ENCODE measurements at regions not wholly inside any gene's neighbourhood (a gene's known extent, or its start where the extent isn't known, plus 50 kb on each side); places are given as distances from the start of the nearest gene placed in this dataset.
"Not testable (repeated sequence)": the region's sequence is repeated elsewhere in the genome, so short reads cannot be mapped to it uniquely, and the experiment has no call there.

GRCh38 chr4:38333219-38333618 lies 330.8 kb upstream of the KLF3 start:
- DNase-seq (ENCODE audit: low read depth): no peak

- DNase-seq (ENCODE audit: low read depth): no peak
Observed at GRCh38 chr4:38334791-38335190, 329.2 kb upstream of the KLF3 start.

DNA sequence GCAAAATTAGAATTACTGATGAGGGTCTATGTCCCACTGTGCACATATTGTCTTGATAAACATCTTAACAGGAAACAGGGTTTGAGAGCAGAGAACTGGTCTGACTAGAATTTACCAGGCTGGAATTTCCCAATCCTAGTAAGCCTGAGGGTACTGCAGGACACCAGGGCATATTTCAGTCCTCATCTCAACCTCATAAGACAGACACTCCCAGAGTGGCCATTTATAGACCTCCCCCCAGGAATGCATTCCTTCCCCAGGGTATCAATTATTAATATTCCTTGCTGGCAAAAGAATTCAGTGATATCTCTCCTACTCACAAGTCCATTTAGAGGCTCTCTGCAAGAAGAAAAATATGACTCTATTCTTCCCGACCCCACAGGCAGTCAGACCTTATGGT lies 325.1 kb upstream of the KLF3 start:
- DNase-seq (ENCODE audit: low read depth): not testable (repeated sequence)

DNA sequence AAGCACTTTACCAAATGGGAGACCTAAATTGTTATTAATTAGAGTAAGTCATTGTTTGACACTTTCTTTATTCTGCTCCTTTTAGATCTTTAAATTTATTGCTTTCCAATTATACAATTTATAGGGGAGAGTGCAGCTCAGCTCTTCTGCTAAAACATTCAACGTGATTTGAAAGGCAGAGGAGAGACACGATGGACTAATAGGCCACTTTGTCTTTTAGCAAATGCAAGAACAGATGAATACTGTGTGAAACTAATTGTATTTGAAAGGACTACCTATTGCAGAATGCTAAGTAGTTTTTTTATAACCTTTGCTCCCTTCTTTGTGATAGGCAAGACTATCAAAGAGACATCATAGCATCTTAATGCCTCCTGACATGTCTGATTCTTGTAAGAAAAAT lies 320.4 kb upstream of the KLF3 start:
- no peak for DNase-seq (ENCODE audit: low read depth)

- DNase-seq (ENCODE audit: low read depth): no peak
Observed at GRCh38 chr4:38344929-38345328, 319.1 kb upstream of the KLF3 start.

GRCh38 chr4:38347251-38347650 lies 316.7 kb upstream of the KLF3 start:
- no peak for DNase-seq (ENCODE audit: low read depth)

- DNase-seq (ENCODE audit: low read depth): no peak
Observed at GRCh38 chr4:38354421-38354820, 309.6 kb upstream of the KLF3 start.

DNA sequence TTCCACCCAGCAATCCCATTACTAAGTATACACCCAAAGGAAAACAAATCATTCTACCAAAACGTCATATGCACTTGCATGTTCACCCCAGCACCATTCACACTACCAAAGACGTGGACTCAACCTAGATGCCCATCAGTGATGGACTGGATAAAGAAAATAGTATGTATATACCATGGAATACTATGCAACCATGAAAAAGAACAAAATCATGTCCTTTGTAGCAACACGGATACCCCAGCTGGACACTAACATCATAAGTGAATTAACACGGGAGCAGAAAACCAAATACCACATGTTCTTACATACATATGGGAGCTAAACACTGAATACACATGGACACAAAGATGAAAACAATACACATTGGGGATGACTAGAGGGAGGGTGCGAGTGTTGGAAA lies 309.1 kb upstream of the KLF3 start:
- DNase-seq (ENCODE audit: low read depth): no peak

DNA sequence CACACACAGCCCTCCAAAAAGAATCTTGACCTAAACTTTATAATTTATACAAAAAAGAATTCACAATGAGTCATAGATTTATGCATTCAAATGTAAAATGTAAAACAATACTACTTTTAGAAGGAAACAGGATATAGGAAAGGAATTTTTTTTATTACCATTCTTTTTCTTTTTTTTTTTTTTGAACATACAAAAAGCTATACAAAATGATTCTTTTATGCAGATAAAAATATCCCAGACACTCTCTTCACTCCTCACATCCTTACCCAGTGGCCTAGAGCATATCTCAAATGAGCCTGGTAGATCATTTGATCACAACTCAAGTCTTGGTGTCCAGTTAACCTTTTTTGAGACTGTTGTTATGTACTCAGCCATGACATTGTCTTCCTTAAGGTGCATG lies 307.3 kb upstream of the KLF3 start:
- DNase-seq (ENCODE audit: low read depth): no peak

- no peak for DNase-seq (ENCODE audit: low read depth)
Observed at GRCh38 chr4:38357546-38357945, 306.5 kb upstream of the KLF3 start.

- DNase-seq (ENCODE audit: low read depth): no peak
Observed at GRCh38 chr4:38359113-38359512, 304.9 kb upstream of the KLF3 start.

GRCh38 chr4:38360201-38360600 lies 303.8 kb upstream of the KLF3 start:
- DNase-seq (ENCODE audit: low read depth): no peak

DNA sequence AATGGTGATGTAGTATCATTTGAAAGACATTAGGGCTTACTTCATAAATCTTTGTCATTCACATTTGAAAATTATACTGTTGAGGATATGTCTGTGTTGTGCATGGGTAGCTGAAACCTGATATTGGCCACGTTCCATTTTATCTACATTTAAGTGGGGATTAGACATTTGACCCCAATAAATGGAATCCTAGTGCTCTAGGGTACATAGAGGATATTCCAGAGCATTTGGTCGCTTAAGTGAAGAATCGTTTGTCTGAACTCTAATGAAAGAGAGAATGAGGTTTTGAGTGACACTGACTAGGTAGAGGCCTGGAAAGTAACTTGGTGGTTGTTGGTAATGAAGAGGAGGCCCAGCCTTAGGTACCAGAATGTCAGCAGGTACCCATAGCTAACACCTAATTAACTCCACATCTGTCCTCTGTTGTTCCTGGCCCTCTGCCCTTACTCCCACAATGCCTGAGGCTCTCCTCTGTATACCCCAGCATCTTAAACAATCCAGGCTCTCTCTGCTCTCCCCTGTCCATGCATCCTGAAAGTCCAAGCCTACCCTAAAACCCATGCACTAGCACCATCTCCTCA lies 299.5 kb upstream of the KLF3 start:
- DNase-seq (ENCODE audit: low read depth): no peak

GRCh38 chr4:38365261-38365660 lies 298.7 kb upstream of the KLF3 start:
- DNase-seq (ENCODE audit: low read depth): no peak

DNA sequence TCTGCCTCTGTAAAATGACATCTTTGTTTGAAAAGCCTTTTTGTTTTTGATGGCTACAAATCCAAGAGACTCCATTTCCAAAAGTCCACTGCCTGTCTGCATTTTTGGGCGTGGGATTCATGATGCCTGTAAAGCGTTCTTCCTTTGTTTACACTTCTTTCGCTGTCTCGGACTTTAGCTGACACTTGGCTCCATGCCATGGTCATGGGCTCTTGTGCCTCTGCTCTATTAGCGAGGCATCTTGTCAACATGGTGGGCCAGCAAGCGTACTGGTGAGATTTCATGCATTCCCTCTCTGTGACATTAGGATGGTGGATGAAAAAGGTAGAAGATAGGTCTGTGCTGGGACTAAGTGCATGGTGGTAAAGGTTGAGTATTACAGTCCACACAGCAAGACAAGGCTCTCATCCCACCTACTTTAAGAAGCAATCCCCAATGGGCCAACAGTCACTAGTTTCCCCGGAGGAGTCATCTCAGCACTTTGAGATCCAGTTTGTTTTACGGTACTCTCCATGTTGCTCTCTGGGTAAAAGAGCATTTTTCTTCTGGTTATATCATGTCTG lies 298.2 kb upstream of the KLF3 start:
- no peak for DNase-seq (ENCODE audit: low read depth)

- DNase-seq (ENCODE audit: low read depth): no peak
Observed at GRCh38 chr4:38366456-38366855, 297.5 kb upstream of the KLF3 start.

GRCh38 chr4:38366997-38367396 lies 297.0 kb upstream of the KLF3 start:
- no peak for DNase-seq (ENCODE audit: low read depth)

DNA sequence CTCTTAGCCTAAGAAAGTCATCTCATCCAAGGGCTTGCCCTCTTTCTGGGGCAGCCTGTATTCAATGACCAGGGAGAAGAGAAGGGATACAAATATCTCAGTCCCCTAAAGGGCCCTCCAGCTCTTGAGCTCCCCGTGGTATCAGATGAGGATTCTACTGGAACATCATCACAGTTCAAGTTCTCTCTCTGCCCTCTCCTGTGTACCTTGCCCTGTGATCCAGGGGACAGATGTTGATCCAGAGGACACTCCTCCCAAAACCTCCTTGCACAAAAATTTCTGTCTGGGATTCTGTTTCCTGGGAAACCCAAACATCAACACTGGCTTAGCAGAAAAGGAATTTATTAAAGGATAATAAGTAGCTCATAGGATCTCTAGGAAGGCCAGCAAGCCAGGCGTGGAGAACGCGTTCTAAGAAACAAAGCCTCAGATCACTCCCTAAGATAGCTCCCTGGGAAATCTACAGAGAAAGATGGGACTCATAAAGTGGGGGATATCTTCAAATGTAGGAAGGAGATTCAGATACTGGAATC lies 296.3 kb upstream of the KLF3 start:
- no peak for DNase-seq (ENCODE audit: low read depth)

GRCh38 chr4:38368613-38369012 lies 295.4 kb upstream of the KLF3 start:
- peak; percentile 53 for DNase-seq (ENCODE audit: low read depth)

DNA sequence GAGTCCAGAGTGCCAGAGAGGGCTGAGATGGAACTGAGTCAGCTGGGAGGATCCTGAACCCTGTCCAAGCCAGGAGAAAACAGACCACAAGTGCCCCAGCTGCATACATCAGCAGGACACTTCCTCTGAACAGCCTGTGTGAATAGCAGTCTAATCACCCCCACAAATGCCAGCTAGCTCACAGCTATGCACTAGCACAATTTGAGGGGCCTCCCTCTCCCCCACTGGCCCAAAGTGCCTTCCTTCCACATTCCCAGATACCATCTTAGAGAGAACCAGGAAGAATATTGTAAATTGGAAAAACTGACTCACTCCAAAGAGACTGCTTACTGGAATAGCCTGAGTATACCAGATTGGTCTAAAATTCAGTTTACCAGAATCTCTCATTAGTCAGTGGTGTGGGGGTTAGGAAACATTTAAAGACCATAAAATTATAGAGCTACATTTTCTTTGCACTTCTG lies 292.6 kb upstream of the KLF3 start:
- peak; percentile 30 for DNase-seq (ENCODE audit: low read depth)

DNA sequence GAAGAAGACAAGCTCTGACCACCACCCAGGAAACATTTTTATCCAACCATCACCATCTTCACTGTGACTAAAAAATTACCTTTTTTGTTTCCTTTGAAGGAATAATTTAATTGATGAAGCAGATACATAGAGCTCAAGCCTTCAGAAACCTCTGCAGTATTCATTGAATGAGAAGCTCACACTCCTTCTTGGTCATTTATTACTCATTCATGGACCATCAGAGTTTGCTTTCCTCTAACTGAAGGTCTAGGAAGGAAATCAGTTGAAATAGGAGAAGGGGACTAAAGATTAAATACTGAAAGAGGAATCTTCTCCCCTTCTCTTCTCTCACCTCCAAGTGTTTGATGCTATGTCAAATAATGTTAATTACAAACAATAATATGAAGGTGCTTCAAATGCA lies 290.6 kb upstream of the KLF3 start:
- no peak for DNase-seq (ENCODE audit: low read depth)

GRCh38 chr4:38377195-38377594 lies 286.8 kb upstream of the KLF3 start:
- DNase-seq (ENCODE audit: low read depth): no peak

DNA sequence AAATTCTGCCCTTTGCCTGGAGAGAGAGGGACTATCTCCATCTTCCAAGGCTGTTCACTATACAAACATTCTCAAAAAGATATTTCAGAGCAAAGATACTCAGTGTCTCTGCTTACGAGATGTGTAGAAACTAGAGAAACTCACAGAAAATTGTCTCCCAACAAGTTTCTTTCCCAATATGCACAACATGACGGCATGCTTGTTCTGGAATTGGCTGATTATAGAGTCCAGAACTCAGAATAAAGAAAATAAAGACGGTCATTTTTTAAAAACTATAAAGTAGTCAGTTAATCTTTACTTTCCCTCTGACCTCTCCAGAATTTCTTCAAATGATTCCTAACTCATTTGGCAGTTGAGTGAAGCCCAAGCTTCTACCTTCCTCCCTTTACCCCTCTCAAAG lies 285.5 kb upstream of the KLF3 start:
- DNase-seq (ENCODE audit: low read depth): no peak

- DNase-seq (ENCODE audit: low read depth): no peak
Observed at GRCh38 chr4:38381788-38382187, 282.2 kb upstream of the KLF3 start.

Data from iris pigment epithelial cell (primary cell).